ENCODE measurements at regions not wholly inside any gene's neighbourhood (a gene's known extent, or its start where the extent isn't known, plus 50 kb on each side); places are given as distances from the start of the nearest gene placed in this dataset.

DNA sequence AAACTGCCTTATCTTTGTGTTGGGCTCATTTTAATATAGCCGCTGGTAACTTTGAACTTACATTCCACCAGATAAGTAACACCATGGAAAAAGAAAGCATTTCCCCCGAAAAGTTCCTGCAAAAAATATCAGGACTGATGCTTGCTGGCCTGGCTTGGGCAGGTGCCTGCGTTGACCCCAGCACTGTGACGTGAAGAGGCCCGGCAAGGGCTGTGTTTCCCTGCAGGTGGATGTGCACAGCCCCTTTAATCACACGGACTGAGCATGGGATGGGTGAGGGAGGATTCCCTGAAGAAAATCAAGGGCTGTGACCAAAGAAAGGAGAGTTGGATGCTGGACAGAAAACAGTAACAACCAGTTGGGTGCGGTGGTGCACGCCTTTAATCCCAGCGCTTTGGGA, 138.2 kb downstream of the NSG2 start:
- no peak for DNase-seq (ENCODE audit: low read depth, low spot score)
- ChIA-PET CTCF (no interaction called here), POLR2A (no interaction called here)
- TF ChIP-seq, protein P1, sequence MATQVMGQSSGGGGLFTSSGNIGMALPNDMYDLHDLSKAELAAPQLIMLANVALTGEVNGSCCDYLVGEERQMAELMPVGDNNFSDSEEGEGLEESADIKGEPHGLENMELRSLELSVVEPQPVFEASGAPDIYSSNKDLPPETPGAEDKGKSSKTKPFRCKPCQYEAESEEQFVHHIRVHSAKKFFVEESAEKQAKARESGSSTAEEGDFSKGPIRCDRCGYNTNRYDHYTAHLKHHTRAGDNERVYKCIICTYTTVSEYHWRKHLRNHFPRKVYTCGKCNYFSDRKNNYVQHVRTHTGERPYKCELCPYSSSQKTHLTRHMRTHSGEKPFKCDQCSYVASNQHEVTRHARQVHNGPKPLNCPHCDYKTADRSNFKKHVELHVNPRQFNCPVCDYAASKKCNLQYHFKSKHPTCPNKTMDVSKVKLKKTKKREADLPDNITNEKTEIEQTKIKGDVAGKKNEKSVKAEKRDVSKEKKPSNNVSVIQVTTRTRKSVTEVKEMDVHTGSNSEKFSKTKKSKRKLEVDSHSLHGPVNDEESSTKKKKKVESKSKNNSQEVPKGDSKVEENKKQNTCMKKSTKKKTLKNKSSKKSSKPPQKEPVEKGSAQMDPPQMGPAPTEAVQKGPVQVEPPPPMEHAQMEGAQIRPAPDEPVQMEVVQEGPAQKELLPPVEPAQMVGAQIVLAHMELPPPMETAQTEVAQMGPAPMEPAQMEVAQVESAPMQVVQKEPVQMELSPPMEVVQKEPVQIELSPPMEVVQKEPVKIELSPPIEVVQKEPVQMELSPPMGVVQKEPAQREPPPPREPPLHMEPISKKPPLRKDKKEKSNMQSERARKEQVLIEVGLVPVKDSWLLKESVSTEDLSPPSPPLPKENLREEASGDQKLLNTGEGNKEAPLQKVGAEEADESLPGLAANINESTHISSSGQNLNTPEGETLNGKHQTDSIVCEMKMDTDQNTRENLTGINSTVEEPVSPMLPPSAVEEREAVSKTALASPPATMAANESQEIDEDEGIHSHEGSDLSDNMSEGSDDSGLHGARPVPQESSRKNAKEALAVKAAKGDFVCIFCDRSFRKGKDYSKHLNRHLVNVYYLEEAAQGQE (IDR thresholded peaks at IDR 0.05; ENCODE audit: insufficient read depth in 1 of 2, low read depth in 2 of 2, low read length in 1 of 2), result no peak
- TF ChIP-seq POLR2AphosphoS5 (IDR thresholded peaks at IDR 0.05; ENCODE audit: low read depth, low read length) (no peak), CTCF (IDR thresholded peaks at IDR 0.05) (no peak), TCF7L2 (IDR thresholded peaks at IDR 0.05; ENCODE audit: low read depth, low read length) (no peak), SIN3A (IDR thresholded peaks at IDR 0.05; ENCODE audit: borderline replicate concordance, insufficient read depth, low read depth, low read length) (no peak)
- H3K27ac ChIP-seq (ENCODE audit: low read length), result no peak overlapping the region
- no peaks in the 10 kb centered on the region for H3K9me3 ChIP-seq (ENCODE audit: control insufficient read depth, insufficient read depth, low read depth, low read length)
- no TSS peak for BruUV-seq (replicated peaks)
- H3K36me3 ChIP-seq (ENCODE audit: control insufficient read depth, insufficient read depth, low read length), result no peaks in the 10 kb centered on the region
- peaks cover 15% of the 10 kb centered on the region for H3K27me3 ChIP-seq (ENCODE audit: control insufficient read depth, insufficient read depth, low read length)
- no peak overlapping the region for H3K4me3 ChIP-seq (ENCODE audit: low read depth in 2 of 2, low read length in 2 of 2)
- H3K4me1 ChIP-seq (ENCODE audit: control insufficient read depth, insufficient read depth, low read length), result no peaks in the 10 kb centered on the region
- no peak for ATAC-seq
- in situ Hi-C loops (cut with HindIII; ENCODE audit: low pct_unique_long_range_greater_than_20kb, low sequenced_read_pairs), result no loop called here
- intact Hi-C loops (cut with micrococcal nuclease; ENCODE audit: unreplicated experiment), result no loop called here

DNA sequence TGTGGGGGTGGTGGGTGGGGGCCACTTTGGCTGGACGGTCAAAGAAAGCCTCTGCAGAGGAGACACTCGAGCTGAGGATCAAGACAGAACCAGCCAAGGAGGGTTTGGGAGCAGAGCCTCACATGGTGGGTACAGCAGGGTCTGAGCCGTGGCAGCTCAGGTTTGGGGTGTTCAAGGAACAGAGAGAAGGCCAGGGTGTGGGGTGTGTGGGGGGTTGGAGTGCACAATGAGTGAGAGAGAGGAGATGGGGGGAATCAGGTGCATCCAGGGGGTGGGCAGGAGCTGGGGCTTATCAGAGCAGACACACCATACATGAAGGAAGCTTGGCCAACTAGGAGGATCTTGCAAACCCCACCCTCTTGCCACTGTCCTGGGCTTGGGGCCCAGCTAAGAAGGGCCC, 140.0 kb downstream of the NSG2 start:
- Histone ChIP-seq H3K36me3 (ENCODE audit: control insufficient read depth, insufficient read depth, low read length) (no peaks in the 10 kb centered on the region), H3K27ac (ENCODE audit: low read length) (no peak overlapping the region), H3K4me1 (ENCODE audit: control insufficient read depth, insufficient read depth, low read length) (no peaks in the 10 kb centered on the region), H3K27me3 (ENCODE audit: control insufficient read depth, insufficient read depth, low read length) (peaks cover 26% of the 10 kb centered on the region), H3K4me3 (ENCODE audit: low read depth in 2 of 2, low read length in 2 of 2) (no peak overlapping the region), H3K9me3 (ENCODE audit: control insufficient read depth, insufficient read depth, low read depth, low read length) (no peaks in the 10 kb centered on the region)
- TF ChIP-seq SIN3A (IDR thresholded peaks at IDR 0.05; ENCODE audit: borderline replicate concordance, insufficient read depth, low read depth, low read length) (no peak), CTCF (IDR thresholded peaks at IDR 0.05) (no peak), POLR2AphosphoS5 (IDR thresholded peaks at IDR 0.05; ENCODE audit: low read depth, low read length) (no peak), TCF7L2 (IDR thresholded peaks at IDR 0.05; ENCODE audit: low read depth, low read length) (no peak)
- TF ChIP-seq, protein P1 (IDR thresholded peaks at IDR 0.05; ENCODE audit: insufficient read depth in 1 of 2, low read depth in 2 of 2, low read length in 1 of 2), result no peak
- ChIA-PET POLR2A (no interaction called here), CTCF (no interaction called here)
- no peak for DNase-seq (ENCODE audit: low read depth, low spot score)
- BruUV-seq (replicated peaks), result no TSS peak
- in situ Hi-C loops (cut with HindIII; ENCODE audit: low pct_unique_long_range_greater_than_20kb, low sequenced_read_pairs), result no loop called here
- intact Hi-C loops (cut with micrococcal nuclease; ENCODE audit: unreplicated experiment), result no loop called here
- ATAC-seq, result no peak

All from Panc1 (cell line).